GM20431 (cell line): ENCODE measurements at regions not wholly inside any gene's neighbourhood (a gene's known extent, or its start where the extent isn't known, plus 50 kb on each side); places are given as distances from the start of the nearest gene placed in this dataset.
"Not testable (repeated sequence)": the region's sequence is repeated elsewhere in the genome, so short reads cannot be mapped to it uniquely, and the experiment has no call there.

ENCODE experiments used
- in situ Hi-C: fragments of 300-500 bp; cut with MseI, MboI; formaldehyde crosslinking; loops from one replicate; pipeline ENCODE4 v1.15.0; 2020; ENCODE audit warnings: low sequenced_read_pairs; ENCODE audit not compliant: unreplicated experiment

DNA sequence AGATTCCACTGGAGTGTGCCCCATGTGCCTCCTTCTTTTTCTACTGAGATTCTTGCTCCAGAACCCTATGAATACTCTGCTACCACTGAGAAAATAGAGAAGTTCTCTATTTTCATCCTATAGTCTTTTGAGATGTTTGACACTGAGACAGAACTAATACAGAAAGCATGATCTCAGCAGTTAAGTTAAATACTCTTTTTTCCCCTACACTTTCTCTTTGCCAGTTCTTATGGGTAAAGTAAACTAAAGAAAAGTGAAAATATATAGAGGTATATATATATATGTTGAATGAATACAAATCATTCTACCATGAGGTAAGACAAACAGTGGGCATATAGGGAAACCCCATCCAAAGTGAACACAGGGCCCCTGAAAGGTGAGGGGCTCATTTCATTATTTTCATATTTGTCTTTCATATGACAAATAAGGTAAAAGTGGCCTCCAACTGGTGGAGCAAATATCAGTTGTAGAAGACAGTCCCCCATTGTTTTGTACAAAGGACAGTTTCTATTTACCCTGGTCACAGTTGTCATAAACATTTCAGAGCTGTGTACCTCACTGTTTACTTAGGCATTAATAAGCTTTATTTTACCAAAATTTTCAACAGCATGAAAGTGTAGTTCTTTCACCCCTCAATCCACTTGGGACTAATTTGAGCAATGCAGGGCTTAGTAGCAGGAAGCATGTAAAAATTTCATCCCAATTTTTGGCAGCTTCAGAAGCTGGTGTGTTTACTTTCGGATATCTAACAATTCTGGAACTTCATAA lies 188.3 kb upstream of the MARCKS start:
- in situ Hi-C loops: no loop called here

DNA sequence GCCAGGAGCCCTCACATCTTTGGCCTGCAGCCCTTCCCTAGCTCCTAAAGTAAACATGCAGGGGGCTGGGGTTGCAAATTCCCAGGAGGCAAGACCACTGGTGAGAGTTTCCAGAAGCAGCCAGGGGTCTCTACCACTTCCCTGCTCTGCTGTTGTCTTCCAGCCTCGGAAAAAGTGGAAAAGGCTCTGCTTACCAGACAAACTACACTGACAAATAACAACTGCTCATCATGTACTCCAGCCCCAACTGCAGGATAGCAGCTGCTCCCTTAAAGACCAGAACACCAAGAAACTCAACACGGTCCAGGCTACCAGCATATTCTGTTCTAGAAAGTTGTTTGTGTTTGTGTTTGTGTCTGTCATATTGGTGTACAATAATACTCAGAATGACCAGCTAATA lies 187.5 kb upstream of the MARCKS start:
- in situ Hi-C loops: no loop called here

DNA sequence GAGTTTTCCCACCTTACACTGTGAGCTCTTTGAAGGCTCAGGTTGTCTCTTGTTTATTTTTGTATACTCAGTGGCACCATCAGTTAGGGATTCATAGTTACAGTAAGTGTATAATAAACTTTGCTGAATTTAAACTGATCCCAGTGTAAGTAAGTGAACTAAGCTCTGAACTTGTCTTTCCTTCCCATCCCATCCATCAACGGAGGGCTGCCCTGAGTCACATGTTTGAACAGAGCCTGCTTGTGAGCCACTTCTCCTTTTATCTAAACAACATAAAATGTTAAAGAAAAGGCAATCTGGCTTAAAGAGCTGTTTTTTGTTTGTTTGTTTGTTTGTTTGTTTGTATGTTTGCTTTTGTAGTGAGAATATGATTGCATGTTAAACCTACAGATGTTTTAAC lies 185.7 kb upstream of the MARCKS start:
- in situ Hi-C loops: no loop called here

DNA sequence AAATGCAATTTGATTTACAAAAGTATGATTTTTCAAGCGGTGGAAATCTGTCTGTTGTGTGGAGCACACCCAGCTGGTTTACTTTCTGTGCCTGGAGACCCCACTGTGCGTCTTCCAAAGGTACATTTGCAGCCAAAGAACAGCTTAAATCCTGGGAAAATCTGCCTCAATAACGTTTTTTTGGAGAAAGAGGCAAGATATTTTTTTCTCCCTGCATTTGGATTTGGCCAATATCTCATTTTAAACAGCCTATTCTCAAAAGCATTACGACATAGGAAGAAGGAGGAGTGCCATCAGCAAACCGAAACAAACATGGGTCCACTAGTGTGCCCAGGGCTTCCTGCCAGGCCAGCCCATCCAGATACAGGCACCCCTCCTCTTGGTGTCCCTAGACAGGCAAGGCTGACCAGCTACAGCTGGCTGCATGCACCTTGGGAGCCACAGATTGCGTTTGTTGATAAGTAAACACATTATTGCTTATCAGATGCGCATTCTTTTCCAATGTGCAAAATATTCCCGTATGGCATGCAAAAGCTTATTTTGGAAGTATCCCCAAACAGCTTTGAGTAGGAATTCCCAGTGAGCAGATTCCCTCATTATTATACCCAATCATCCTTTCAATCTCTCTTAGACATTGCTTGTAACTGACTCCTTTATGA lies 184.5 kb upstream of the MARCKS start:
- in situ Hi-C loops: no loop called here

DNA sequence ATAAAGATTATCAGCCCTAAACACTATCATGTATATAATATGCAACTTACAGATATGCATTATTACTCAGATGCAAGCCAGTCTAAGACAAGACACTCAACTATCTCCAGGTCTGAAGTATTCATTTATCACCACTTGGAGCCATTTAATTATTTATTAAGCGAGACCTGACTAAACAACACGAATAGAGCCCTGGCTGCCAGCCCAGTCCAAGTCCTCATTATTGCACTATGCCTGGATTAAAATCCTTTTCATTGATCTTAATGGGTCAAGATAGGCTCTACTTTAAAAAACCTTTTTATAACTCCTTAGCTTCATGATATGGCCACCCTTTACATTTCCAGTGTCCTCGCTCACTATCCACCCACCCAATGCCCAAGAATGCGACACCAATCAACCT lies 183.1 kb upstream of the MARCKS start:
- in situ Hi-C loops: no loop called here

DNA sequence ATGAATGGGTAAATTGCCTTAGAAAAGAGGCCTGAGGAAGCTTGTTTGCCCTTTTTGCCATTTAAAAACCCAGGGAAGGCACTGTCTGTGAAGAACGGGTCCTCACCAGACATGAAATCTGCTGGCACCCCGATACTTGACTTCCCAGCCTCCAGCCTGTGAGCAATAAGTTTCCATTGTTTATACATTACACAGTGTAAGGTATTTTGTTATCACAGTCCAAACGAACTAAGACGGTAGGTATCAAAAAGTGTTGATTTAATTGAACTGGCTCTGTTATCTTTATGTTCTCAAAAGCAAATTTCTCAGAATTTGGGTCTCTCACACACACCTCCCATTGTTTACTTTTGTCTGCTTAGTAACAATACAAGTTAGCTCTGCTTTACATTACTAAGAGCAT lies 181.1 kb upstream of the MARCKS start:
- in situ Hi-C loops: no loop called here

DNA sequence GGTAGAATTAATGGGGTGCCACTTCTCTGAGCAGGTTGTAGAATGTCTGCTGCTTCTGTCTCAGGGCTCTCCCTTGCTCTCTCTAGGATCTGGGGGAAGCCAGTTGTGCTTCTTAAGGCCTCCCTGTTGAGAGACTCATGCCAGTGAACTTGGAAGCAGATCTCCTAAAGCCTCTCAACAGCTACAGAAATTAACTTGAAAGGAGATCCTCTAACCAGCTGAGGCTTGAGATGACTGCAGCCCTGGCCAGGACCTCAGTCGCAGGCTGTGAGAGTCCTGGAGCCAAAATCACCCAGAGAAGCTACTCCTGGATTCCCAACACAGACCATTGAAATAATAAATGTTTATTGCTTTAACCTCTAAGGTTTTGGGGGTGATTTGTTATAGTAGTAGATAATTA lies 180.2 kb upstream of the MARCKS start:
- in situ Hi-C loops: no loop called here

DNA sequence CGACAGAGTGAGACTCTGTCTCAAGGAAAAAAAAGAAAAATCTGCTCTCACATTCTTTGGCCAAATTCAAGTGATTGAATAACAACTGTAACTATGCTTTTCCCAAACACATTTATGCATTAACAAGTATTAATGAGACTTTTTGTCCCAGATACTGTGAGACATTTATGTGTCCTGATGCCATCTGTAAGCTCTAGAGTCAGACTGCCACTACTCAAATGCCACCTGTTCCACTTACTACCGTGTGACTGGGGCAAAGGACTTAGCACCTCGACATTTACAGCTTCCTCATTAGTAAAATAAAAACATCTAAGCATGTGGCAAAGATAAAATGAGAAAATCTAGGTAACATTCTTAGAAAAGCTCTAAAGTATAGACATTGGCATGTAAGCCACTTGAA lies 178.1 kb upstream of the MARCKS start:
- in situ Hi-C loops: no loop called here

DNA sequence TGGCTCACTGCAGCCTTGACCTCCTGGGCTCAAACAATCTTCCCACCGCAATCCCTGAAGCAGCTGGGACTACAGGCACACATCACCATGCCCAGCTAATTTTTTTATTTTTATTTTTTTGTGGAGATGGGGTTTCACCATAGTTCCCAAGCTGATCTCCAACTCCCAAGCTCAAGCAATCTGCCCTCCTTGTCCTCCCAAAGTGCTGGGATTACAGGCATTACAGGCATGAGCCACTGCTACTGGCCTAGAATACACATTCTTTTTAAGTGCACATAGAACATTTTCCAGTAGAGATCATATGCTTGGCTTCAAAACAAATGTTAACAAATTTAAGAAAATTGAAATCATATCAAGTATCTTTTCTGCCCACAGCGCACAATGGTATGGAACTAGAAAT lies 176.8 kb upstream of the MARCKS start:
- in situ Hi-C loops: no loop called here

DNA sequence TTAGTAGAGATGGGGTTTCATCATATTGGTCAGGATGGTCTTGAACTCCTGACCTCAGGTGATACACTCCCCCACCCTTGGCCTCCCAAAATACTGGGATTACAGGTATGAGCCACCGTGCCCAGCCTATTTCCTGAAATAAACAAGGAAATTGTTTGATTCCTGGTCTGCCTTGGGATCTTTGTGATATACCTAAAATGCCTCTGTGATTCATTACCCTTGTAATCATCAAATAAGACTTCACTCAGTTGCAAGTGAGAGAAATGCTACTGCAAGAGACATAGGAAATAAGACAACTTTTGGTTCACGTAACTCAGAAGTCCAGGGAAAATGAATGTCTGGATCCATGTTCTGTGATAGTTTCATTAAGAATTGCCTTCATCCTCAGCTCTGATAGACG lies 173.2 kb upstream of the MARCKS start:
- in situ Hi-C loops: no loop called here

DNA sequence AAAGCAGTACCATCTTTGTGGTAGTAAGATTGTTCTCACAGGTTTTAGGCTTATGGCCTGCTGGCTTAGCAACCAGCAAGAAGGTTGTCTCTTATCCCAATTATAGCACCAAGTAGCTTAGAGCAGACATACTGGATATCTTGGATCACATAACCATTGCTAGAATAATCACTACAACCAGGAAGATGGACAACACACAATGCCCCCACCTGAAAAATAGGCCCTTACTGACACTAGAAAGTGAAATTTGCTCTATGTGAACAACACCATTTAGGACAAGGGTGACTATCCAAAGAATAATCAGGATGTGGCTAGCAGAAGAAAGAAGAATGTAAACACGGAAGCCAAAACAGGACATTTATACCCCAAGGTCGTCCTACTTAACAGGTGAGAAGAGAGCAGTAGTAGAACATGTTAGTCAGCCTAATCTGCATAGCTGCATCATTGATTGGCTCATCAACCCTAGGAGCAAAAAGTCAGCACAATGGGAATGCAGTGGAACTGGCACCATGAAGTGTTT lies 172.7 kb upstream of the MARCKS start:
- in situ Hi-C loops: no loop called here

DNA sequence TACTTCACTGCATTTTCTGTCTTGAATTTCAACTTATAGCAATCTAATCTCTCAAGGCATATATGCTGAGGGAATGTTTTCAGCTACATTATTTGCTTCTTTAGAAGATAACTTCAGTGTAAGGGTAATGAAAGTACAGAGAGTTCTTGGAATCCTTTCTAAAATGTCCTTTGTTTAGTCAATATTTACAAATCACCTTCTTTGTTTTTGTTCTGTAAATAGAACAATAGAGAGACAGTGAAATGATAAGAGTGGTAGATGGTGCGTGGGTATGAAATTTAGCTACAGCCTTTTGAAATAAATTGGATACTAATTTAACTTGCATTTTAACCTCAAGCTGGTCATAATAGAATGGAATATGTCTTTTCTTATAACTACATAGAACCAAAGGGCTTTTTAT lies 171.1 kb upstream of the MARCKS start:
- in situ Hi-C loops: no loop called here

DNA sequence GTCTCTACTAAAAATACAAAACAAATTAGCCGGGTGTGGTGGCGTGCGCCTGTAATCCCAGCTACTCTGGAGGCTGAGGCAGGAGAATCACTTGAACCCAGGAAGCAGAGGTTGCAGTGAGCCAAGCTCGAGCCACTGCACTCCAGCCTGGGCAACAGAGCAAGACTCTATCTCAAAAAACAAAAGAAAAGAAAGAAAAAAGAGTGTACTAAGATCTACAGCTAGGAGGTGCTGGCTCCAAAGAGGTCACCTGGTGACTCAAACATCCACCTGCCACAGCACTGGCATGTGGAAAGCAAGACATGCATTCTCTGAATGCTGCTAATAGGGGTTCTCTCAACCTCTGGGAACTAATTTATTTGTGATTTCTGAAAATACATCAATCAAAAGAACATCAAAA lies 167.5 kb upstream of the MARCKS start:
- in situ Hi-C loops: not testable (repeated sequence)

DNA sequence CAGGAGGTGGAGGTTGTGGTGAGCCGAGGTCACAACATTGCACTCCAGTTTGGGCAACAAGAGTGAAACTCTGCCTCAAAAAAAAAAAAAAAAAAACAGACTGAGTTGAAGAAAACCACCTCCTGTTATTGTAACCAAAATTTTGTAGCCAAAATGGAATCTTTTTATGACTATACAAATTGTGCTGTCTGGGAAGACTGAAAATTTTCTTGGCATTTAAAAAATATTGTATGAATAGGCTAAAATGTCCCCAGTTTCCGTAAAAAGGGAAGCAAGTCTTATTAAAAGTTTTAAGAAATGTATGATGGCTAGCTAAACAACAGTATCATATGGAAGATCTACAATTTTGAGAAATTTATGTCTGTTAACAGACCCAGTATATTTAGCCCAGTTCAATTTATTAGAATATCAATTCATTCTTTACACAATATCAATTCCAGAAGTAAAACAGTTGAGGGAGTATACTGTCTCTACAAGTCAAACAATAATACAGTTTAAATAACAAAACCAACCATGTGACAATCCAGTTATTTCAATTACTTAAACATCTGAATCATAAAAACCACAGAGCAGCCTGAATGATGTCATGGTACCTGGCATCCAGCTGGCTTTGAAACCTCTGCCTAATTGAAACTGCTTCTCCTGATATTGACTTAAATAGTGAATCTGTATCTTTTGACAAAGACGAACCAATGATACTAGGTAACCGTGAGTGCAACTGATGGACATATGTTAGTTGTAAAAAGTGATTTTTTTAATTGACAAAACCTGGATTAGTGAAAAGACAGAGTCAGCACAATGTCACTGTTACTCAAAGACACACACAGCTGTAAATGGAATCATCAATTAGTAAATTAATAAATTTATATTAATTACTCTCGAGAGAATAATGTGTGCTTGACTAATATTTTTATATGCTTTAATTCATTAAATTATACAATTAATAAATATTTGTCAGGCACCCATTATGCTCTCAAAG lies 166.6 kb upstream of the MARCKS start:
- in situ Hi-C loops: no loop called here

DNA sequence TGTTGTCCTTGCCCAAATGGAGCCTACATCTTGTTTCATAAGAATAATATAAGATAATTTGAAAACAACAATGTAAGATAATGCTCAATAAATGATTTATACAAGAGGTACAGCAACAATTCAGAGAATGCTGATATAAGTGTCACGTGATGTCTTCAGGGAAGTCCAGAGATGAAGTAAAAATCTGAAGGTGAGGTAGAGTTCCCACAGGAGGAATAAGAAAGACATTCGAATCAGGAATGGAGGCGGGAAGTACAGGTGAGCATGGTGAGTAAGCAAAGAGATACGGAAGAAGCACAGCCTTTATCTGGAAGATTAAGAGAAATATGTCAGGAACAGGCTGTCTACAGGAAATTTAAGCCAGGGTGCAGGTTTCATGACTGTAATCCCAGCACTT lies 165.9 kb upstream of the MARCKS start:
- in situ Hi-C loops: no loop called here

DNA sequence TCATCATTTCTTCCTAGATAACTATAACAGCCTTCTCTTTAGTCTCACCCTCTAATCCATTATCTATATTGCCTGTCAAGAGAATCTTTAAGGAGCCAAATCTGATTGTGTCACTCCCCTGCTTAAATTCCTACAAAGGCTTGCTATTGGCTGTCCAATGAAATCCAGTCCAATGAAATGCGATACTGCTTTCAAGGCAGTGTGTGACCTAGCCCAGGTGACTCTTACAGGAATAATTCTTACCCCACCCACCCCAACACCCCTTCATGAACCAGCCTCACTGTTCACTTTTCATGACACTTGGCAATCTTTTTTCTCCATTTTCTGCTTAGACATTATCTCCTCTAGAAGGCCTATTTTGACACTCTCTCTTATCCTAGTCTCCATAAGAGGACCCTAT lies 163.3 kb upstream of the MARCKS start:
- in situ Hi-C loops: no loop called here

DNA sequence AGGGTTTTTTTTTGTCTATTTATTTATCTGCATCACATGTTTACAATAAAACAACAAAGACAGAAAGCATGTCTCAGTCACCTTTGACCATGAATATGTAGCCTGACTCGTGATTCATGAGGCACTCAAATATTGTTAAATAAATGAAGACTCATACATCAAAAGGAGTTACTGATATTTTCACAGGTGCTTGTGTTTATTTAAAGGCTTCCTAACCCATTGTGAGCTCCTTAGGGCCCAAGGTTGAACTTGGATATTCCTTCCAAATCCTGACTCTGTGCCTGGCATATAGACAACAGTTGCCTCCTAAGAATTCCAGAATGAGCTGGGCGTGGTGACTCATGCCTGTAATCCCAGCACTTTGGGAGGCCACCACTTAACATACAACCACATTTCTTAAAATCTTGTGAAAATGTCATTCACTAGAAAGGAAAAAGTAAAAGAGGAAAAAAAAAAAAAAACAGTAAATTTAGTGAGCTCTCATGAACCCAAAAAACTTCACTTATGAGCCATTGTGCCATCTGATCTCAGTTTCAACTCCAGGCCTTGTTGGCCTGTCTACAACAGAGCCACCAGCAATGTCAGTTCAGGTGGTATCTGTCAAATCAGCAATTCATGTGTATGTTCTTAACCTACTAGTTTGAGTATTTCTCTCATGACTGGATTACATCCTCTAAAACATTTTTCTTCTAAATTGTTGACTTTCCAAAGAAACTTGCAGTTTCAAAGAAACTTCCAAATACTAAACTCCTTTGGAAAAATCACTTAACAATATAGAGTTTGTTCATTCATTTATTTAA lies 162.7 kb upstream of the MARCKS start:
- in situ Hi-C loops: no loop called here

DNA sequence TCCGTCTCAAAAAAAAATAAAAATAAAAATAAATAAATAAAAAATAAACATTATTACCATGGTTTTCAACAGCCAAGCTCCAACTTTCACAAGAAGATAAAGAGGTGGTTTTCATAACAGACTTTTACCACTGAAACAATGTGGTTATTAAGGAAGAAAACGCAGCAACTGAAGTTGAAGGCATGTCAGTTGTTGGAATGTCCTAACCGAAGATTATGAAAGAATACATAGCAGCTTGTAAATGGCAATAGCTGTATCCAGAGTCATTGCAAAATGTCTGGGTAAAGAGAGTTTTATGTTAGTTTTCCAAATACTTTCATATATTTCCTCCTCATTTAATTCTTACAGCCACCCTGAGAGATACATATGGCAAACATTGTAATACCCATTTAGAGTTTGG lies 161.6 kb upstream of the MARCKS start:
- in situ Hi-C loops: no loop called here

DNA sequence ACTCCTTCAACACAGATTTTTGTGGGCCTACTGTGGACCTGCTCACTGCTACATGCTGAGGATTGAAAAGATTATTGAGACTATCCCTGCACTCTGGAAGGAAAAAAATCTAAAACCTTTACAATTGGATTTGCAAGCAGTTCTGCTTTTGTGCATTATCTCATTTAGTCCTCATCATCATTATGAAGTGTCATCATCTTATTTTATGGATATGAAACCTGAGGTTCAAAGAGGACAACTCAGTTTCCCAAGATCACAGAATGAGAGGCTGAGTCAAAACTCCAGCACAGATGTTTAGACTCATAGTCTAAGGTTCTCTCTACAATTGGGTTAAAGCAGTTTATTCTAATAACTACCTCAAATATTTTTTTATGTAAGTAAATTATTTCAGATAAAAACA lies 160.2 kb upstream of the MARCKS start:
- in situ Hi-C loops: no loop called here
